ENCODE measurements at regions not wholly inside any gene's neighbourhood (a gene's known extent, or its start where the extent isn't known, plus 50 kb on each side); places are given as distances from the start of the nearest gene placed in this dataset.

GRCh38 chr9:82088591-82088990 lies 100.0 kb downstream of the SPATA31D1 start:
- Histone ChIP-seq H3K9me3 (no peaks in the 10 kb centered on the region), H3K4me1 (no peaks in the 10 kb centered on the region), H3K27me3 (no peaks in the 10 kb centered on the region), H3K27ac (no peak overlapping the region), H3K4me3 (no peak overlapping the region), H3K36me3 (no peaks in the 10 kb centered on the region)
- no peak for DNase-seq
- intact Hi-C loops (cut with DNase I): no loop called here
- TF ChIP-seq EP300 (IDR thresholded peaks at IDR 0.05): no peak
- TF ChIP-seq POLR2A (IDR thresholded peaks at IDR 0.05): no peak
- TF ChIP-seq CTCF (IDR thresholded peaks at IDR 0.05): no peak
- TF ChIP-seq POLR2AphosphoS5 (IDR thresholded peaks at IDR 0.05): no peak
- 96 to 97% methylated on average over 24 of the region's 24 CpGs for WGBS, 2 donors

GRCh38 chr9:82090046-82090445 lies 101.5 kb downstream of the SPATA31D1 start:
- no peak for DNase-seq
- H3K9me3 ChIP-seq: no peaks in the 10 kb centered on the region
- H3K4me3 ChIP-seq: no peak overlapping the region
- no peak overlapping the region for H3K27ac ChIP-seq
- intact Hi-C loops (cut with DNase I): no loop called here
- H3K27me3 ChIP-seq: no peaks in the 10 kb centered on the region
- 89 to 93% methylated on average over 2 of the region's 2 CpGs for WGBS, 2 donors
- no peaks in the 10 kb centered on the region for H3K4me1 ChIP-seq
- no peaks in the 10 kb centered on the region for H3K36me3 ChIP-seq
- TF ChIP-seq POLR2A (IDR thresholded peaks at IDR 0.05): no peak
- TF ChIP-seq EP300 (IDR thresholded peaks at IDR 0.05): no peak
- no peak for TF ChIP-seq POLR2AphosphoS5 (IDR thresholded peaks at IDR 0.05)
- TF ChIP-seq CTCF (IDR thresholded peaks at IDR 0.05): no peak

GRCh38 chr9:82091100-82091499 lies 102.5 kb downstream of the SPATA31D1 start:
- no peaks in the 10 kb centered on the region for H3K9me3 ChIP-seq
- H3K27me3 ChIP-seq: no peaks in the 10 kb centered on the region
- no peaks in the 10 kb centered on the region for H3K36me3 ChIP-seq
- DNase-seq: no peak
- no peak for TF ChIP-seq EP300 (IDR thresholded peaks at IDR 0.05)
- no peak for TF ChIP-seq POLR2AphosphoS5 (IDR thresholded peaks at IDR 0.05)
- TF ChIP-seq CTCF (IDR thresholded peaks at IDR 0.05): no peak
- TF ChIP-seq POLR2A (IDR thresholded peaks at IDR 0.05): no peak
- no peak overlapping the region for H3K4me3 ChIP-seq
- intact Hi-C loops (cut with DNase I): no loop called here
- 91% methylated on average over 1 of the region's 1 CpG for WGBS, 2 donors
- H3K27ac ChIP-seq: no peak overlapping the region
- no peaks in the 10 kb centered on the region for H3K4me1 ChIP-seq

- intact Hi-C loops (cut with DNase I): no loop called here
- TF ChIP-seq EP300 (IDR thresholded peaks at IDR 0.05) (no peak), POLR2AphosphoS5 (IDR thresholded peaks at IDR 0.05) (no peak), POLR2A (IDR thresholded peaks at IDR 0.05) (no peak), CTCF (IDR thresholded peaks at IDR 0.05) (no peak)
- no peaks in the 10 kb centered on the region for H3K36me3 ChIP-seq
- H3K27ac ChIP-seq: no peak overlapping the region
- no peaks in the 10 kb centered on the region for H3K27me3 ChIP-seq
- no peaks in the 10 kb centered on the region for H3K4me1 ChIP-seq
- 80 to 89% methylated on average over 2 of the region's 2 CpGs for WGBS, 2 donors
- H3K4me3 ChIP-seq: no peak overlapping the region
- H3K9me3 ChIP-seq: no peaks in the 10 kb centered on the region
- DNase-seq: no peak
Measured at GRCh38 chr9:82091610-82092009, 103.0 kb downstream of the SPATA31D1 start.

GRCh38 chr9:82101475-82101874 lies 112.9 kb downstream of the SPATA31D1 start:
- 82 to 86% methylated on average over 1 of the region's 1 CpG for WGBS, 2 donors
- H3K4me1 ChIP-seq: no peaks in the 10 kb centered on the region
- TF ChIP-seq CTCF (IDR thresholded peaks at IDR 0.05) (no peak), POLR2A (IDR thresholded peaks at IDR 0.05) (no peak), EP300 (IDR thresholded peaks at IDR 0.05) (no peak), POLR2AphosphoS5 (IDR thresholded peaks at IDR 0.05) (no peak)
- H3K27me3 ChIP-seq: no peaks in the 10 kb centered on the region
- no peak overlapping the region for H3K4me3 ChIP-seq
- no peaks in the 10 kb centered on the region for H3K9me3 ChIP-seq
- intact Hi-C loops (cut with DNase I): no loop called here
- no peaks in the 10 kb centered on the region for H3K36me3 ChIP-seq
- no peak overlapping the region for H3K27ac ChIP-seq
- no peak for DNase-seq
